Panc1 (cell line): ENCODE measurements at regions not wholly inside any gene's neighbourhood (a gene's known extent, or its start where the extent isn't known, plus 50 kb on each side); places are given as distances from the start of the nearest gene placed in this dataset.

Experiments used
- CTCF ChIP-seq: fragments of 450-650 bp; IDR thresholded peaks from 2 replicates; pipeline ENCODE4 v1.5.1; 2017; ENCODE audit warnings: mild to moderate bottlenecking
- POLR2AphosphoS5 ChIP-seq: IDR thresholded peaks from 2 replicates; pipeline ENCODE4 v1.6.1; 2012; ENCODE audit warnings: mild to moderate bottlenecking, low read depth, low read length, moderate library complexity
- TCF7L2 ChIP-seq: IDR thresholded peaks from 2 replicates; pipeline ENCODE4 v1.6.1; 2011; ENCODE audit warnings: mild to moderate bottlenecking, low read depth, low read length, inconsistent platforms
- TF ChIP-seq, protein P1 (sequence below), 2 experiments: IDR thresholded peaks; 2 replicates each; pipeline ENCODE4 v1.6.1; 2011 to 2012; ENCODE audit warnings: low read depth in 2 of 2, control low read depth in 1 of 2, low read length in 1 of 2, mild to moderate bottlenecking in 1 of 2, moderate library complexity in 1 of 2; ENCODE audit not compliant: insufficient read depth in 1 of 2

DNA sequence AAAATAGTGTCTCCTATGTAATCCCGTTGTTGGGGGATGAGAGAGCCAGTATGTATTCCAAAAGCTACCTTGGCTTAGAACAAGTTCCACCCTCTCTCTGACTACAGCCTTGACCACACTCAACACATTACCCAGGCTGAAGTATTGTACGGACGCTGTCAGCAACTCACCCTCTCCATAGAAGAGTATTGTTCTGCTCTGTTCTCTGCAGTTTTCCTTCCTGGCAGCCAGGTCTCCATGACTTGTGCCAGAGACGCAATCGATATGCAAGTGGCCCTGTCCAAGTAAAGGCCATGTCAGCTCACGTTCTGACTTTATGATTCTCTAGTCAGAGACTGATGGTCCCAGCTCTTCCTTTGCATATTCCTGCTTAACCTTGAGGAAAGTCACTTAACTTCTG lies 164.1 kb upstream of the SLCO3A1 start:
- TF ChIP-seq TCF7L2, result no peak
- TF ChIP-seq POLR2AphosphoS5, result no peak
- no peak for TF ChIP-seq CTCF
- TF ChIP-seq, protein P1, sequence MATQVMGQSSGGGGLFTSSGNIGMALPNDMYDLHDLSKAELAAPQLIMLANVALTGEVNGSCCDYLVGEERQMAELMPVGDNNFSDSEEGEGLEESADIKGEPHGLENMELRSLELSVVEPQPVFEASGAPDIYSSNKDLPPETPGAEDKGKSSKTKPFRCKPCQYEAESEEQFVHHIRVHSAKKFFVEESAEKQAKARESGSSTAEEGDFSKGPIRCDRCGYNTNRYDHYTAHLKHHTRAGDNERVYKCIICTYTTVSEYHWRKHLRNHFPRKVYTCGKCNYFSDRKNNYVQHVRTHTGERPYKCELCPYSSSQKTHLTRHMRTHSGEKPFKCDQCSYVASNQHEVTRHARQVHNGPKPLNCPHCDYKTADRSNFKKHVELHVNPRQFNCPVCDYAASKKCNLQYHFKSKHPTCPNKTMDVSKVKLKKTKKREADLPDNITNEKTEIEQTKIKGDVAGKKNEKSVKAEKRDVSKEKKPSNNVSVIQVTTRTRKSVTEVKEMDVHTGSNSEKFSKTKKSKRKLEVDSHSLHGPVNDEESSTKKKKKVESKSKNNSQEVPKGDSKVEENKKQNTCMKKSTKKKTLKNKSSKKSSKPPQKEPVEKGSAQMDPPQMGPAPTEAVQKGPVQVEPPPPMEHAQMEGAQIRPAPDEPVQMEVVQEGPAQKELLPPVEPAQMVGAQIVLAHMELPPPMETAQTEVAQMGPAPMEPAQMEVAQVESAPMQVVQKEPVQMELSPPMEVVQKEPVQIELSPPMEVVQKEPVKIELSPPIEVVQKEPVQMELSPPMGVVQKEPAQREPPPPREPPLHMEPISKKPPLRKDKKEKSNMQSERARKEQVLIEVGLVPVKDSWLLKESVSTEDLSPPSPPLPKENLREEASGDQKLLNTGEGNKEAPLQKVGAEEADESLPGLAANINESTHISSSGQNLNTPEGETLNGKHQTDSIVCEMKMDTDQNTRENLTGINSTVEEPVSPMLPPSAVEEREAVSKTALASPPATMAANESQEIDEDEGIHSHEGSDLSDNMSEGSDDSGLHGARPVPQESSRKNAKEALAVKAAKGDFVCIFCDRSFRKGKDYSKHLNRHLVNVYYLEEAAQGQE (IDR thresholded peaks at IDR 0.05; ENCODE audit: insufficient read depth in 1 of 2, low read depth in 2 of 2, low read length in 1 of 2), result no peak
